ENCODE measurements at regions not wholly inside any gene's neighbourhood (a gene's known extent, or its start where the extent isn't known, plus 50 kb on each side); places are given as distances from the start of the nearest gene placed in this dataset.

GRCh38 chr1:59225594-59226316, 71.1 kb upstream of the FGGY start:
- no peaks in the 10 kb centered on the region for H3K36me3 ChIP-seq (ENCODE audit: control insufficient read depth, insufficient read depth, low read length)
- no peak for TF ChIP-seq HDAC6 (IDR thresholded peaks at IDR 0.05; ENCODE audit: low read depth, low read length)
- no peak for TF ChIP-seq ZBTB9 (CRISPR knock-in tag; IDR thresholded peaks at IDR 0.05)
- TF ChIP-seq SRSF7 (optimal IDR thresholded peaks at IDR 0.05; ENCODE audit: low read depth, low read length) = no peak
- TF ChIP-seq CLOCK (CRISPR knock-in tag; IDR thresholded peaks at IDR 0.05; ENCODE audit: borderline replicate concordance) = no peak
- no peak for TF ChIP-seq SMARCA5 (IDR thresholded peaks at IDR 0.05)
- TF ChIP-seq ETV6 (IDR thresholded peaks at IDR 0.05; ENCODE audit: borderline replicate concordance in 1 of 2, low read depth in 2 of 2, low read length in 1 of 2) = no peak
- no peak for TF ChIP-seq ETV6 (CRISPR knock-in tag; IDR thresholded peaks at IDR 0.05; ENCODE audit: borderline replicate concordance)
- no peak for TF ChIP-seq EZH2 (IDR thresholded peaks at IDR 0.05; ENCODE audit: borderline replicate concordance, low read depth, low read length)
- TF ChIP-seq ZNF121 (CRISPR knock-in tag; conservative IDR thresholded peaks at IDR 0.05) = no peak
- no peak for TF ChIP-seq RNF219 (CRISPR knock-in tag; IDR thresholded peaks at IDR 0.05)
- no peak for TF ChIP-seq CREB1 (IDR thresholded peaks at IDR 0.05)
- TF ChIP-seq CREB1 (CRISPR knock-in tag; IDR thresholded peaks at IDR 0.05) = no peak
- TF ChIP-seq ZNF395 (CRISPR knock-in tag; IDR thresholded peaks at IDR 0.05) = no peak
- TF ChIP-seq RCOR1 (IDR thresholded peaks at IDR 0.05; ENCODE audit: borderline replicate concordance in 1 of 2, low read depth in 2 of 2, low read length in 2 of 2) = no peak
- no peak for TF ChIP-seq ETV1 (tag; conservative IDR thresholded peaks at IDR 0.05; ENCODE audit: low read depth)

More at GRCh38 chr1:59225594-59226316, 71.1 kb upstream of the FGGY start:
- Histone ChIP-seq H3K9me1 (ENCODE audit: control insufficient read depth, insufficient read depth, low read length) (no peaks in the 10 kb centered on the region), H3K4me3 (no peak overlapping the region), H2AFZ (ENCODE audit: low read depth, low read length) (no peak overlapping the region), H4K20me1 (replicated peaks; ENCODE audit: control insufficient read depth, insufficient read depth, low read length) (no peaks in the 10 kb centered on the region), H3K4me2 (ENCODE audit: insufficient read depth, low read length) (no peak overlapping the region), H3K79me2 (ENCODE audit: control insufficient read depth, insufficient read depth, low read length) (no peaks in the 10 kb centered on the region), H3K9ac (ENCODE audit: insufficient read depth in 1 of 2, low read depth in 2 of 2, low read length in 2 of 2) (no peak overlapping the region), H3K27me3 (ENCODE audit: control insufficient read depth in 2 of 2, insufficient read depth in 2 of 2, low read length in 2 of 2) (no peaks in the 10 kb centered on the region), H3K4me1 (replicated peaks in 1 of 2; ENCODE audit: control insufficient read depth in 2 of 2, insufficient read depth in 2 of 2, low read length in 2 of 2) (0 out of 5 replicates have a peak, but pooled peaks cover 0 to 2% of the 10 kb centered on the region in 2 experiments), H3K9me3 (replicated peaks; ENCODE audit: control insufficient read depth, insufficient read depth, low read depth, low read length) (no peaks in the 10 kb centered on the region), H3K27ac (ENCODE audit: extremely low read depth, low read depth, low read length) (no peak overlapping the region)
- ChIA-PET POLR2A (interaction anchor here (1.0 kb wide), 1 partner anchor 19 kb away, joined by 4 read pairs; no protein-coding TSS in a partner anchor), CTCF (ENCODE audit: low intra/inter-chr PET ratio) (no interaction called here)
- intact Hi-C loops (cut with micrococcal nuclease) (no loop called here), in situ Hi-C loops (cut with MboI) (no loop called here)
- no TSS peak for BruUV-seq (replicated peaks)
- DNase-seq (ENCODE audit: extremely low read depth in 1 of 4, low spot score in 3 of 4) = no peak
- FAIRE-seq = no peak
- no peak for ATAC-seq
- 0% methylated on average over 2 of the region's 2 CpGs for WGBS (ENCODE audit: insufficient coverage, low coverage, missing lambda C conversion rate)
